Cerebellar nuclear complex (tissue), 1 donor: ENCODE measurements at regions not wholly inside any gene's neighbourhood (a gene's known extent, or its start where the extent isn't known, plus 50 kb on each side); places are given as distances from the start of the nearest gene placed in this dataset.
"Not testable (repeated sequence)": the region's sequence is repeated elsewhere in the genome, so short reads cannot be mapped to it uniquely, and the experiment has no call there.

Source experiments
- DNase-seq, 2 experiments: peaks; one replicate each; lab custom pipeline; 2025; lab: John Stamatoyannopoulos, UW

- no peak for DNase-seq
Measured at GRCh38 chr2:43146083-43146482, 80.3 kb downstream of the ZFP36L2 start.

GRCh38 chr2:43144263-43144662, 82.1 kb downstream of the ZFP36L2 start:
- no peak for DNase-seq

- no peak for DNase-seq
Measured at GRCh38 chr2:43143756-43144155, 82.7 kb downstream of the ZFP36L2 start.

GRCh38 chr2:43142921-43143438, 83.4 kb downstream of the ZFP36L2 start:
- no peak for DNase-seq

GRCh38 chr2:43141636-43142151, 84.7 kb downstream of the ZFP36L2 start:
- not testable (repeated sequence) for DNase-seq

- DNase-seq: no peak
Measured at GRCh38 chr2:43139996-43140621, 86.3 kb downstream of the ZFP36L2 start.

- DNase-seq: no peak
Measured at GRCh38 chr2:43139501-43139900, 86.9 kb downstream of the ZFP36L2 start.

GRCh38 chr2:43138441-43138840, 88.0 kb downstream of the ZFP36L2 start:
- DNase-seq: no peak

- DNase-seq: no peak
Measured at GRCh38 chr2:43136876-43137275, 89.5 kb downstream of the ZFP36L2 start.

GRCh38 chr2:43136011-43136799, 90.2 kb downstream of the ZFP36L2 start:
- DNase-seq: no peak

- DNase-seq: no peak
Measured at GRCh38 chr2:43135583-43135982, 90.8 kb downstream of the ZFP36L2 start.

- DNase-seq: no peak
Measured at GRCh38 chr2:43134571-43134889, 91.9 kb downstream of the ZFP36L2 start.

- no peak for DNase-seq
Measured at GRCh38 chr2:43133708-43134570, 92.5 kb downstream of the ZFP36L2 start.

GRCh38 chr2:43133336-43133707, 93.1 kb downstream of the ZFP36L2 start:
- no peak for DNase-seq

- no peak for DNase-seq
Measured at GRCh38 chr2:43132683-43133301, 93.6 kb downstream of the ZFP36L2 start.

GRCh38 chr2:43131890-43132682, 94.3 kb downstream of the ZFP36L2 start:
- DNase-seq: no peak

GRCh38 chr2:43131051-43131889, 95.1 kb downstream of the ZFP36L2 start:
- DNase-seq: no peak

GRCh38 chr2:43130548-43130875, 95.9 kb downstream of the ZFP36L2 start:
- DNase-seq: no peak

GRCh38 chr2:43129676-43130547, 96.5 kb downstream of the ZFP36L2 start:
- DNase-seq: no peak
